ENCODE measurements at regions not wholly inside any gene's neighbourhood (a gene's known extent, or its start where the extent isn't known, plus 50 kb on each side); places are given as distances from the start of the nearest gene placed in this dataset.

- no peak for TF ChIP-seq CTCF (conservative IDR thresholded peaks at IDR 0.05; ENCODE audit: low read length)
- no peak for TF ChIP-seq EZH2phosphoT487 (IDR thresholded peaks at IDR 0.05; ENCODE audit: borderline replicate concordance, low read depth, low read length)
Measured at GRCh38 chr2:241978670-241979069, 109.1 kb downstream of the RTP5 start.
